BE2C (cell line): ENCODE measurements at regions not wholly inside any gene's neighbourhood (a gene's known extent, or its start where the extent isn't known, plus 50 kb on each side); places are given as distances from the start of the nearest gene placed in this dataset.

Experiments used
- DNase-seq: peaks from one replicate; pipeline ENCODE4 v3.0.0-alpha.2; 2020
- H3K27me3 ChIP-seq: fragments of 250-450 bp; sonication (Bioruptor Pico); 2 replicates; pipeline ENCODE4 v1.5.1; 2020; ENCODE audit warnings: mild to moderate bottlenecking
- H3K36me3 ChIP-seq: fragments of 250-450 bp; sonication (Bioruptor Pico); 2 replicates; pipeline ENCODE4 v1.5.1; 2020; ENCODE audit warnings: mild to moderate bottlenecking
- H3K4me1 ChIP-seq: fragments of 250-450 bp; sonication (Bioruptor Pico); 2 replicates; pipeline ENCODE4 v1.5.1; 2020
- H3K4me3 ChIP-seq: 2 replicates; pipeline ENCODE4 v1.5.1; 2011; ENCODE audit warnings: low read depth, low read length
- H3K9me3 ChIP-seq: fragments of 250-450 bp; sonication (Bioruptor Pico); 2 replicates; pipeline ENCODE4 v1.5.1; 2020
- CTCF ChIP-seq: IDR thresholded peaks from 2 replicates; pipeline ENCODE4 v1.5.1; 2012; ENCODE audit warnings: mild to moderate bottlenecking, low read depth, low read length

GRCh38 chr4:11732155-11732554, 303.5 kb upstream of the HS3ST1 start:
- Histone ChIP-seq H3K4me1 (no peaks in the 10 kb centered on the region), H3K4me3 (no peak overlapping the region), H3K36me3 (no peaks in the 10 kb centered on the region), H3K9me3 (no peaks in the 10 kb centered on the region; the same call in 1 of the 2 replicates), H3K27me3 (no peaks in the 10 kb centered on the region)
- DNase-seq = no peak
- no peak for TF ChIP-seq CTCF

- no peaks in the 10 kb centered on the region for H3K4me1 ChIP-seq
- no peak overlapping the region for H3K4me3 ChIP-seq
- no peaks in the 10 kb centered on the region for H3K36me3 ChIP-seq
- no peak for DNase-seq
- TF ChIP-seq CTCF = no peak
- H3K27me3 ChIP-seq = no peaks in the 10 kb centered on the region
- no peaks in the 10 kb centered on the region; the same call in 1 of the 2 replicates for H3K9me3 ChIP-seq
These were observed 301.9 kb upstream of the HS3ST1 start for GRCh38 chr4:11730545-11730944.

- TF ChIP-seq CTCF = no peak
- Histone ChIP-seq H3K4me1 (no peaks in the 10 kb centered on the region), H3K9me3 (no peaks in the 10 kb centered on the region; the same call in 1 of the 2 replicates), H3K4me3 (no peak overlapping the region), H3K27me3 (no peaks in the 10 kb centered on the region), H3K36me3 (no peaks in the 10 kb centered on the region)
- DNase-seq = no peak
These were observed 300.9 kb upstream of the HS3ST1 start for GRCh38 chr4:11729548-11729947.

GRCh38 chr4:11727903-11728564, 299.3 kb upstream of the HS3ST1 start:
- DNase-seq = no peak
- H3K9me3 ChIP-seq = no peaks in the 10 kb centered on the region; the same call in none of the 2 replicates

GRCh38 chr4:11724731-11725130, 296.0 kb upstream of the HS3ST1 start:
- Histone ChIP-seq H3K4me3 (no peak overlapping the region), H3K4me1 (no peaks in the 10 kb centered on the region), H3K27me3 (no peaks in the 10 kb centered on the region), H3K9me3 (no peaks in the 10 kb centered on the region; the same call in none of the 2 replicates), H3K36me3 (no peaks in the 10 kb centered on the region)
- TF ChIP-seq CTCF = no peak
- DNase-seq = no peak

More at GRCh38 chr4:11727903-11728564, 299.3 kb upstream of the HS3ST1 start:
- no peak overlapping the region for H3K4me3 ChIP-seq
- no peaks in the 10 kb centered on the region for H3K27me3 ChIP-seq
- no peak for TF ChIP-seq CTCF
- H3K4me1 ChIP-seq = no peaks in the 10 kb centered on the region
- H3K36me3 ChIP-seq = no peaks in the 10 kb centered on the region

- DNase-seq = no peak
- H3K36me3 ChIP-seq = no peaks in the 10 kb centered on the region
- no peaks in the 10 kb centered on the region; the same call in none of the 2 replicates for H3K9me3 ChIP-seq
- TF ChIP-seq CTCF = no peak
- no peaks in the 10 kb centered on the region for H3K27me3 ChIP-seq
- no peaks in the 10 kb centered on the region for H3K4me1 ChIP-seq
- no peak overlapping the region for H3K4me3 ChIP-seq
These were observed 293.5 kb upstream of the HS3ST1 start for GRCh38 chr4:11722223-11722622.
